HG02571 (cell line): ENCODE measurements at regions not wholly inside any gene's neighbourhood (a gene's known extent, or its start where the extent isn't known, plus 50 kb on each side); places are given as distances from the start of the nearest gene placed in this dataset.
A peak's percentile ranks its signal among the peaks of the same experiment; 100 is the strongest.

ENCODE experiments used
- ATAC-seq: cut with Tn5 transposase; IDR thresholded peaks from one replicate; pipeline ENCODE4 v1.9.1; 2021; ENCODE audit warnings: mild to moderate bottlenecking, moderate library complexity; ENCODE audit not compliant: unreplicated experiment

DNA sequence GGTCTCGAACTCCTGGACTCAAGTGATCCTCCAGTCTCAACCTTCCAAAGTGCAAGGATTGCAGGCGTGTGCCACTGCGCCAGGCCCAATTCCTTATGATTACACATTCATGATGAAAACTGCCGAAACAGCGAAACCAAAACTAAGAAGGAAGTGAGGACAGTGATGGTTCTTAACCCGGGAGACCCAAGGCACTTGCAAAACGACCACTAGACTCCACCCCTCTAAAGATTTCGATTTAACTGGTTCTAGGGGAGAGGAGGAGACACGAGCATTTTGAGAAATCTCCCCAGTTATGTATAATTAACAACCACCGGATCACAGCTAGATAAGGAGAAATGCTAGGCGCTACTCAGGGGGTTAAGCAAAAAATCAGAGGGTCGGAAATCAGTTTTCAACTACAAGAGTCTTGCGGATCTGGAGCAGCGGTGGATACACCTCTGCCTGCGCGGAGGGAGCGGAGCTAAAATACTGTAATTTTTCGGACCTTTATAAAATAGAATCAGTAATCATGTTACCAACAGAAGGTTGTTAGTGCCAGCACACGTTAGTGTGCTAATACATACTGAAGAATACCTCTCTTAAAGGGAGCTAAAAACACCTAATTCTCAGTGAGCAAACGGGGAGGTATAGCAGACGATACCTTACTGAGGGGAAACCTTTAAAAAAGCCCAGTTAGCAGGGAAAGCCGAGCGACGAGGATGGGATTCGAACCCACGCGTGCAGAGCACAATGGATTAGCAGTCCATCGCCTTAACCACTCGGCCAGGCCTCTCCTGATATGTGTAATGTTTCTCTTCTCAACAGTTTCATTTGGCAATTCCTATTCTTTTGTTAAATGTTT lies 60.0 kb upstream of the BTN3A2 start:
- peak; percentile 41 for ATAC-seq

DNA sequence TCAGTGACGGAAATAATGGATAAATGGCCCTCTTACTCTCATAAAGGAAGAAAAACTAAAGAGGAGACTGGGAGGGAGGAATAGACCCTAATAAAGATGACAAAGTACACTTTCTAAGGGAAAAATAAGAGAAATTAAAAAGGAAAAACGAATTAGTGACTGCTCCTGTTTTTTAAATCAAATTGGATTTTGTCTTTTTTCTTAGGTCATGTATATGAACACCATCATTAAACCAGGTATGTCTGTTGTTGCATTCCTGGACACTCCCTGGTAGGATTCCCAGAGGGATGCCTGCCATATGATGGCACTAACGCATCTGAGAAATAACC lies 59.4 kb upstream of the BTN3A2 start:
- no peak for ATAC-seq

DNA sequence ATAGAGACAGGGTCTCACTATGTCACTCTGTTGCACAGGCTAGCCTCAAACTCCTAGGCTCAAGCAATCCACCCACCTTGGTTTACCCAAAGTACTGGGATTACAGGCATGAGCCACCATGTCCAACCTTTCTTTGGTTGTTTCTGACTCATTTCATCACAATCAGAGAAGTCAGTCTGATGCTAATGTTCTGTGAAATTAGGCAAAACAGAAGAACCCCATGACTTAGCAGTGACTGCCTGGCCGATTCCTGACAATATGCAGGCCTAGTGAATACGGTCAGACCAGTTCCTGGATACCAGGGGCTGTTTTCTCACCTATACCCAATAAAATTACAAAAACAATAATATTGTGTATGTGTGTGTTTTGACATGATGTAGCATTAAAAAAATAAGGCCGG lies 58.8 kb upstream of the BTN3A2 start:
- ATAC-seq = no peak

DNA sequence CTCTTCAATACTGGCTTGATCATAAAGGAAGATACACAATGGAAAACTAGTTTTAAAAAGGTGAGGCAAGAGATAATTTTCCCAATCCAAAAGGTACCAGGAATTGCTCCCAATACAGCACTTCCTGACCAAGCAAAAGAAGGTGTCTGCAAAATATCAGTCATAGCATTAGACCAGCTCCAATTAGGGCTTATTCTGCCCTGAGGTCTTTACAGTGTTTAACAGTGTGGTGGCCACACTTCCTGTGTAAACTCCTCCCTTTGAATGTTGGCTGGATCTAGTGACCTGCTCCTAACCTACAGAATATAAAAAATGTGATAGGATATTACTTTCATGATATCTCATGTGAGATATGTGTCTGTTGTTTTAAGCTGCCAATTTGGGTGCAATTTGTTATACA lies 57.1 kb upstream of the BTN3A2 start:
- ATAC-seq = no peak

DNA sequence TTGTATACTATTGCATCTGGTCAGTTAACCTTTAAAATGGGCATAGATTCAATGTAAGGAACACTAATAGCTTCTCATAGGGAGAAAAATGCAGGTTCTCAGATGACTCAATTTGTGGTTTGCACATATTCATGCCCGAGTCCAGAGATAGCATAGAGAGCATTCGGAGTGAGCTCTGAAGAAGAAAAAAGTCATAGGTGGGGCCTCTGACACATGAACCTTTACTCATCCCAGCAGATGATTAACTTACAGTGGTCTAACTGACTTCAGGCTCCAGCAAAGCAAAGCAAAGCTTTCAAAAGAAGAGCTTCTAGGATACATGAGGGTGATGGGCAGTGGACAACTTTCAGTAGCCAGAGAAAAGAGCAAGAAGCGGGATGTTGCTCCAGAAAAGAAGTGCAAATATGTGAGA lies 55.3 kb upstream of the BTN3A2 start:
- no peak for ATAC-seq

DNA sequence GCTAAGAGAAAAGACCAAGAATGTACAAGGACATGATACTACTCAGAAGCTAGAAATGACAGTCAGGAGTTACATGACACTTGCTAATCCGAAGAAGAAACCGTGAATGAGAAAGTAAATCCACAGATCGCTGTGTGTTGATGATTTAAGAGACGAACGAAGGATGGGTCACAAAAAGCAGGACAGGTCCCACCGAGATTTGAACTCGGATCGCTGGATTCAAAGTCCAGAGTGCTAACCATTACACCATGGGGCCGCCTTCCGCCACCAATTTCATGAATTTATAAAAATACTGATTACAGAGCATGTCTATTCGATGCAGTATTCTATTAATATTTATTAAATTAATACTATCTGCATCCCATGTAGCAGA lies 54.0 kb upstream of the BTN3A2 start:
- ATAC-seq = no peak

DNA sequence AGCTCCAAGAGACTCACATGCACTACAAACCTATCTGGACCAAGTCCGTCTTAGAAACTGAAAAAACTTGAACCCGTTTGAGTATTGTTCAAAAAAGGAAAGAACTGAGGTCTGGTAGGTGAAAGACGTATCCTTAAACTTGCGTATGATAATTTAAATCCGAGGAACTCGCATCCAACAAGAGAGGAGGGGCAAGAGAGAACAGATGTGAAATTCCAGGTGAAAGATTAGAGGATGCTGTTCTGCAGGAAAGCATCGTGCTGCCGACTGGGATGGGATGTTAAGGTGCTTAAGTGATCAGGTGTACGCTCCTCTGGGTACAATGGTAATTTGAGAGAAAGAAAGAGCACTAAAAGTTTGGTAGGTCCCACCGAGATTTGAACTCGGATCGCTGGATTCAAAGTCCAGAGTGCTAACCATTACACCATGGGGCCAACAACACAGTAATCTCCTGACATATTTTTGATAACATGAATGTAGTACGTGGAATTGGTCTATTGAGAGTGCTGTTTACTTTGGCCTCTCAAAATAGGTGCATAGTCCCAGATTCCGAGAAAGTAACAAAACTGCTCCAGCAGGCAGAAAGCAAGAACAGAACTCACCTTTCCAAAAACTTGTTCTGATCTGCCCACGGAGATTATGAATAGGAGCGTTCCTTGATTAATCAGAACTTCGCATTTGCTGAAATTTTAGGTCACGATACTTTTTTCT lies 53.5 kb upstream of the BTN3A2 start:
- no peak for ATAC-seq

DNA sequence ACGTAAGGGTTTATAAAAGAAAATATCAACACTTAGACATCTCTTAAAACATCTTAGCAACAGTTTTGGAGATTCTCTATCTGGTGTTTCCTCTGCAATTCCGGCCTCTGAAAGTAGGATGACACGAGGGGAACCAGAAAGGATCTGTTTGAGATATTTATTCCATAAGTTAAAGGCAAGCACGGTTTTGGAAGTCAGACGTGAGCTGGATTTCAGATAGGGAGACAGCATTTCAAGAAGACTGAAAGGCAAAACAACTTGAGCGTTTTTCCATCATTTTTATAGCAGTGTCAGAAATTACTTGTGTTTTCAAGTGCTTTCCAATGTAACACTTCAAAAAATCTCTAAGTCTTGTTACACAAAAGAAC lies 52.9 kb upstream of the BTN3A2 start:
- no peak for ATAC-seq

DNA sequence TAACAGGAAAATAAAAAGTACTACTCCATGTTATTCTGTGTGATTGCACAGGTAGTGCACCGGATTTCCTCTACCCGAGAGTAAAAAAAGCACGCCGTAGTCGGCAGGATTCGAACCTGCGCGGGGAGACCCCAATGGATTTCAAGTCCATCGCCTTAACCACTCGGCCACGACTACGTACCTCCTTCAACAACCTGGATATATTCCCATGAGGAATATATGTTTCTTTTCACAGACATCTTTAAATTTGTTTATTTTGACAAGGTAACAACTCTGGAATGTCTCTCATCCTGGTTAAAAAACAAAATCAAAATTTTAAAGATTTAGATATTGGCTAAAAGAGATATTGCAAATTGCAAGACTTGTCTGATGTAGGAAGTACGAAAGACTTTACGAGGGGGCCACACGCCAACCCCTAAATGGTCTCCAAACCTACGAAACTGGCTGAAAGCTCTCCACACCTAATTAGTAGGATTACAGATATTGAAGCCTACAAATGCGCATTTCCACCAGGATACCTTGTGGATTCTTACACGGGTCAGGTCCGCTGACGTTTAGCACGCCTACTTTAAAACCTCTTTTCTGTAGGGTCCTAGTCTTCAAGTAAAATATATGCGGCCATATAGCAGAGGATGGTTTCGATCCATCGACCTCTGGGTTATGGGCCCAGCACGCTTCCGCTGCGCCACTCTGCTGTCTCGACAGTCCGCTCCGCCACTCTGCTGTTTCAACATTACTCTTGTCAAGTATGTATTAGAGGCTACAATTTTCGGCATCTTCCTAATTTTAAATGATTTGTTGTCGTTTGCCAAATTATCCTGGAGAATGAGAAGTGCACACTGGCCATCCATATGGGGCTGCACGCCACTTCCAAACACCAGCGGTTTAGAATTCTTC lies 52.2 kb upstream of the BTN3A2 start:
- ATAC-seq = peak; percentile 38
